ENCODE measurements at regions not wholly inside any gene's neighbourhood (a gene's known extent, or its start where the extent isn't known, plus 50 kb on each side); places are given as distances from the start of the nearest gene placed in this dataset.

- DNase-seq (ENCODE audit: extremely low spot score, unreplicated experiment), result no peak
- no peak overlapping the region for H3K4me3 Mint-ChIP-seq (ENCODE audit: unreplicated experiment)
- no peaks in the 10 kb centered on the region for H3K27me3 Mint-ChIP-seq (ENCODE audit: unreplicated experiment)
- no peak for TF ChIP-seq CTCF (IDR thresholded peaks at IDR 0.05)
- H3K27ac Mint-ChIP-seq (ENCODE audit: unreplicated experiment), result no peak overlapping the region
- H3K36me3 Mint-ChIP-seq (ENCODE audit: unreplicated experiment), result no peaks in the 10 kb centered on the region
- no peaks in the 10 kb centered on the region for H3K9me3 Mint-ChIP-seq (ENCODE audit: unreplicated experiment)
- peaks cover 39% of the 10 kb centered on the region for H3K4me1 Mint-ChIP-seq (ENCODE audit: unreplicated experiment)
These were observed 59.2 kb upstream of the SLC22A23 start for GRCh38 chr6:3516092-3516491.

GRCh38 chr6:3515669-3516068, 58.8 kb upstream of the SLC22A23 start:
- Mint-ChIP-seq H3K27ac (ENCODE audit: unreplicated experiment) (no peak overlapping the region), H3K27me3 (ENCODE audit: unreplicated experiment) (no peaks in the 10 kb centered on the region), H3K9me3 (ENCODE audit: unreplicated experiment) (no peaks in the 10 kb centered on the region), H3K4me3 (ENCODE audit: unreplicated experiment) (no peak overlapping the region), H3K4me1 (ENCODE audit: unreplicated experiment) (peaks cover 35% of the 10 kb centered on the region), H3K36me3 (ENCODE audit: unreplicated experiment) (no peaks in the 10 kb centered on the region)
- TF ChIP-seq CTCF (IDR thresholded peaks at IDR 0.05), result no peak
- DNase-seq (ENCODE audit: extremely low spot score, unreplicated experiment), result no peak

GRCh38 chr6:3513416-3513815, 56.6 kb upstream of the SLC22A23 start:
- peaks cover 16% of the 10 kb centered on the region for H3K4me1 Mint-ChIP-seq (ENCODE audit: unreplicated experiment)
- TF ChIP-seq CTCF (IDR thresholded peaks at IDR 0.05), result no peak
- DNase-seq (ENCODE audit: extremely low spot score, unreplicated experiment), result no peak
- no peak overlapping the region for H3K4me3 Mint-ChIP-seq (ENCODE audit: unreplicated experiment)
- no peaks in the 10 kb centered on the region for H3K27me3 Mint-ChIP-seq (ENCODE audit: unreplicated experiment)
- no peak overlapping the region for H3K27ac Mint-ChIP-seq (ENCODE audit: unreplicated experiment)
- no peaks in the 10 kb centered on the region for H3K9me3 Mint-ChIP-seq (ENCODE audit: unreplicated experiment)
- no peaks in the 10 kb centered on the region for H3K36me3 Mint-ChIP-seq (ENCODE audit: unreplicated experiment)

- Mint-ChIP-seq H3K9me3 (ENCODE audit: unreplicated experiment) (no peaks in the 10 kb centered on the region), H3K36me3 (ENCODE audit: unreplicated experiment) (no peaks in the 10 kb centered on the region), H3K4me1 (ENCODE audit: unreplicated experiment) (peaks cover 11% of the 10 kb centered on the region), H3K4me3 (ENCODE audit: unreplicated experiment) (no peak overlapping the region), H3K27ac (ENCODE audit: unreplicated experiment) (no peak overlapping the region), H3K27me3 (ENCODE audit: unreplicated experiment) (no peaks in the 10 kb centered on the region)
- no peak for TF ChIP-seq CTCF (IDR thresholded peaks at IDR 0.05)
- no peak for DNase-seq (ENCODE audit: extremely low spot score, unreplicated experiment)
These were observed 56.0 kb upstream of the SLC22A23 start for GRCh38 chr6:3512832-3513231.

GRCh38 chr6:3510617-3511016, 53.8 kb upstream of the SLC22A23 start:
- peaks cover 4% of the 10 kb centered on the region for H3K4me1 Mint-ChIP-seq (ENCODE audit: unreplicated experiment)
- no peak overlapping the region for H3K27ac Mint-ChIP-seq (ENCODE audit: unreplicated experiment)
- DNase-seq (ENCODE audit: extremely low spot score, unreplicated experiment), result no peak
- no peak overlapping the region for H3K4me3 Mint-ChIP-seq (ENCODE audit: unreplicated experiment)
- no peaks in the 10 kb centered on the region for H3K9me3 Mint-ChIP-seq (ENCODE audit: unreplicated experiment)
- H3K36me3 Mint-ChIP-seq (ENCODE audit: unreplicated experiment), result no peaks in the 10 kb centered on the region
- no peaks in the 10 kb centered on the region for H3K27me3 Mint-ChIP-seq (ENCODE audit: unreplicated experiment)
- TF ChIP-seq CTCF (IDR thresholded peaks at IDR 0.05), result no peak
